ENCODE measurements at regions not wholly inside any gene's neighbourhood (a gene's known extent, or its start where the extent isn't known, plus 50 kb on each side); places are given as distances from the start of the nearest gene placed in this dataset.
"Not testable (repeated sequence)": the region's sequence is repeated elsewhere in the genome, so short reads cannot be mapped to it uniquely, and the experiment has no call there.

- no peak for DNase-seq (ENCODE audit: low spot score)
Observed at GRCh38 chr4:122100508-122100907, 51.6 kb upstream of the BLTP1 start.

GRCh38 chr4:122099896-122100295 is 52.2 kb upstream of the BLTP1 start:
- peak; percentile 30 for DNase-seq (ENCODE audit: low spot score)

GRCh38 chr4:122091836-122092405 is 60.2 kb upstream of the BLTP1 start:
- DNase-seq (ENCODE audit: low spot score), result no peak

- no peak for DNase-seq (ENCODE audit: low spot score)
Observed at GRCh38 chr4:122091397-122091796, 60.7 kb upstream of the BLTP1 start.

GRCh38 chr4:122090989-122091388 is 61.1 kb upstream of the BLTP1 start:
- no peak for DNase-seq (ENCODE audit: low spot score)

- DNase-seq (ENCODE audit: low spot score), result no peak
Observed at GRCh38 chr4:122086338-122087065, 65.6 kb upstream of the BLTP1 start.

- DNase-seq (ENCODE audit: low spot score), result no peak
Observed at GRCh38 chr4:122083989-122084388, 68.1 kb upstream of the BLTP1 start.

GRCh38 chr4:122083351-122083750 is 68.8 kb upstream of the BLTP1 start:
- DNase-seq (ENCODE audit: low spot score), result no peak

GRCh38 chr4:122082661-122083060 is 69.5 kb upstream of the BLTP1 start:
- DNase-seq (ENCODE audit: low spot score), result no peak

- DNase-seq (ENCODE audit: low spot score), result not testable (repeated sequence)
Observed at GRCh38 chr4:122077653-122078052, 74.5 kb upstream of the BLTP1 start.

GRCh38 chr4:122076835-122077234 is 75.3 kb upstream of the BLTP1 start:
- not testable (repeated sequence) for DNase-seq (ENCODE audit: low spot score)

GRCh38 chr4:122073615-122074014 is 78.5 kb upstream of the BLTP1 start:
- no peak for DNase-seq (ENCODE audit: low spot score)

GRCh38 chr4:122065915-122066314 is 86.2 kb upstream of the BLTP1 start:
- DNase-seq (ENCODE audit: low spot score), result no peak

- no peak for DNase-seq (ENCODE audit: low spot score)
Observed at GRCh38 chr4:122065149-122065548, 87.0 kb upstream of the BLTP1 start.

- DNase-seq (ENCODE audit: low spot score), result no peak
Observed at GRCh38 chr4:122053186-122053585, 98.9 kb upstream of the BLTP1 start.

- no peak for DNase-seq (ENCODE audit: low spot score)
Observed at GRCh38 chr4:122052677-122053076, 99.5 kb upstream of the BLTP1 start.

- no peak for DNase-seq (ENCODE audit: low spot score)
Observed at GRCh38 chr4:122050841-122051240, 99.0 kb upstream of the TRPC3 start.

GRCh38 chr4:122047456-122048425 is 95.9 kb upstream of the TRPC3 start:
- no peak for DNase-seq (ENCODE audit: low spot score)

- no peak for DNase-seq (ENCODE audit: low spot score)
Observed at GRCh38 chr4:122046255-122046654, 94.4 kb upstream of the TRPC3 start.

- peak; percentile 77 for DNase-seq (ENCODE audit: low spot score)
Observed at GRCh38 chr4:122045533-122045932, 93.7 kb upstream of the TRPC3 start.

- DNase-seq (ENCODE audit: low spot score), result no peak
Observed at GRCh38 chr4:122044501-122044900, 92.6 kb upstream of the TRPC3 start.

- DNase-seq (ENCODE audit: low spot score), result no peak
Observed at GRCh38 chr4:122041312-122041711, 89.5 kb upstream of the TRPC3 start.

- no peak for DNase-seq (ENCODE audit: low spot score)
Observed at GRCh38 chr4:122038896-122039295, 87.0 kb upstream of the TRPC3 start.
